Neutrophil (primary cell): ENCODE measurements at regions not wholly inside any gene's neighbourhood (a gene's known extent, or its start where the extent isn't known, plus 50 kb on each side); places are given as distances from the start of the nearest gene placed in this dataset.

Source experiments
- H3K27ac ChIP-seq: fragments of 200-600 bp; sonication (generic); 2 replicates; pipeline ENCODE4 v1.5.1; 2016; ENCODE audit warnings: mild to moderate bottlenecking, moderate library complexity
- H3K27me3 ChIP-seq: fragments of 200-600 bp; sonication (generic); 2 replicates; pipeline ENCODE4 v1.6.0; 2016; ENCODE audit warnings: mild to moderate bottlenecking
- H3K36me3 ChIP-seq: fragments of 200-600 bp; sonication (generic); 2 replicates; pipeline ENCODE4 v1.5.1; 2017
- H3K4me1 ChIP-seq, 2 experiments: fragments of 200-600 bp in 1 of 2; sonication (generic) in 1 of 2; 1 replicate in 1 of 2; 2 replicates in 1 of 2; pipeline versions ENCODE4 v1.5.1 to v1.6.1; 2013 to 2016; ENCODE audit warnings: low read depth in 1 of 2, low read length in 1 of 2, mild to moderate bottlenecking in 1 of 2, moderate library complexity in 1 of 2; ENCODE audit not compliant: control insufficient read depth in 1 of 2, insufficient read depth in 1 of 2
- H3K4me3 ChIP-seq, 2 experiments: fragments of 200-600 bp in 1 of 2; sonication (generic) in 1 of 2; 1 replicate in 1 of 2; 2 replicates in 1 of 2; pipeline ENCODE4 v1.5.1; 2013 to 2016; ENCODE audit warnings: low read depth in 1 of 2, low read length in 1 of 2, mild to moderate bottlenecking in 1 of 2, moderate library complexity in 1 of 2
- H3K9me3 ChIP-seq: fragments of 200-600 bp; sonication (generic); 2 replicates; pipeline ENCODE4 v1.5.1; 2016
- CTCF ChIP-seq: fragments of 200-600 bp; sonication (generic); IDR thresholded peaks from 2 replicates; pipeline ENCODE4 v1.5.1; 2016; ENCODE audit warnings: antibody characterized with exemption

- no peak for TF ChIP-seq CTCF
- Histone ChIP-seq H3K4me3 (peak overlapping the region; percentile 51 to 66), H3K4me1 (peaks cover 77 to 85% of the 10 kb centered on the region in 2 experiments), H3K27me3 (no peaks in the 10 kb centered on the region), H3K36me3 (no peaks in the 10 kb centered on the region), H3K27ac (peak overlapping the region; percentile 83), H3K9me3 (no peaks in the 10 kb centered on the region)
Observed at GRCh38 chr10:3467052-3467951, 294.7 kb upstream of the PITRM1 start.

DNA sequence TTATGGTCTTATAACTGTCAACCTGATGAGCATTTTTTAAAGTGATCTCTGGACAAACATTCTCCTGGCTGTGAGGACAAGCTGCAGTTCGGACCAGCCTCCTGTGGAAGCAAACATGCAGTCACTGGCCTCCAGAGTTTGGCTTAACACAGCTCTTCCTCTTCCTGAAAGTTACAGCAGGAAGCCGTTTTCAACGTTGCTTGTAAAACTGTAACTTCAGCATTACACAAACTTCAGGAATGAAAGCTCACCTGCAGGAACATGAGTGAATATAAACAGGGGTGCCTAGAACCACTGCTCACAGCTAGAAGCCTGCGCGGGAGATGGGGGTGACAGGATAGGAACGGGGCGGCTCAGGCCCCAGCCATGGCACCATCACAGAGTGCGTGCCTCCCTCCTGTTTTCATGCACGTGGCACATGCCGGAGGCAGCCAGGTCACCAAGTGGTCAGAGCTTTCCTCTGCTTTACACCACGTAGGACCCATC is 292.9 kb upstream of the PITRM1 start:
- Histone ChIP-seq H3K27me3 (no peaks in the 10 kb centered on the region), H3K4me1 (peaks cover 66% of the 10 kb centered on the region in 2 experiments), H3K36me3 (no peaks in the 10 kb centered on the region), H3K27ac (peak overlapping the region; percentile 86), H3K9me3 (no peaks in the 10 kb centered on the region), H3K4me3 (peak overlapping the region; percentile 26 to 45)
- no peak for TF ChIP-seq CTCF

DNA sequence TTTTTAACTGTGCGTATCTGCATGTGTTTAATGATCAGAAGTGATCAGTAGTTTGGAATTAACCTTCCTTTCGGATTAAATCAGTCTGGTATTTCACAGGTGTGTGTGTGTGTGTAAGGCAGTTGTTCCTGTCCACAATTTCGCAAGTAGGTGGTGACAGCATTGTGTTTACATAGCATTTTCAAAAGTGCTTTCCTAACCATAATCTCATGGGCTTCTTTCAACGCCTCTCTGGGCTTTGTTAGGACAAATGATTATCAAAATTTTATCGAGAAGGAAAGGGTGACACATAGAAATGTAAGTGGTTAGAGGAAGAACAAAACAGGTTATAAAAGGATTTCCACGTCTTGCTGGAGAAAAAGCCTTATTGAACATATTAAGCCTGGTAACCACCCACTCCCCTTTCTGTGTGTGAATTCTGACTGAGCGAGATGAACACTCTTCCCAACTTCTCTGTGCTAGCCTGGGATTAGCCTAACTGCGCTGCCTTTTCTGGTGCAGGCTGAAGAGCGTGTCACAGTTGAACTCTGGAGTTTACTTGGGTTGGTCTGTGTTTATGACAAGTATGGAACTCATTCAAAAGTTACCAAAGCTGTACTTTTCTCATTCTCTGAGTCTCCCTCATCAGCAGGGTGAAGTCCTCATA is 292.3 kb upstream of the PITRM1 start:
- Histone ChIP-seq H3K4me3 (peak overlapping the region; percentile 26 to 45), H3K27ac (peak overlapping the region; percentile 86), H3K36me3 (no peaks in the 10 kb centered on the region), H3K27me3 (no peaks in the 10 kb centered on the region), H3K4me1 (peaks cover 60 to 62% of the 10 kb centered on the region in 2 experiments), H3K9me3 (no peaks in the 10 kb centered on the region)
- TF ChIP-seq CTCF: no peak

DNA sequence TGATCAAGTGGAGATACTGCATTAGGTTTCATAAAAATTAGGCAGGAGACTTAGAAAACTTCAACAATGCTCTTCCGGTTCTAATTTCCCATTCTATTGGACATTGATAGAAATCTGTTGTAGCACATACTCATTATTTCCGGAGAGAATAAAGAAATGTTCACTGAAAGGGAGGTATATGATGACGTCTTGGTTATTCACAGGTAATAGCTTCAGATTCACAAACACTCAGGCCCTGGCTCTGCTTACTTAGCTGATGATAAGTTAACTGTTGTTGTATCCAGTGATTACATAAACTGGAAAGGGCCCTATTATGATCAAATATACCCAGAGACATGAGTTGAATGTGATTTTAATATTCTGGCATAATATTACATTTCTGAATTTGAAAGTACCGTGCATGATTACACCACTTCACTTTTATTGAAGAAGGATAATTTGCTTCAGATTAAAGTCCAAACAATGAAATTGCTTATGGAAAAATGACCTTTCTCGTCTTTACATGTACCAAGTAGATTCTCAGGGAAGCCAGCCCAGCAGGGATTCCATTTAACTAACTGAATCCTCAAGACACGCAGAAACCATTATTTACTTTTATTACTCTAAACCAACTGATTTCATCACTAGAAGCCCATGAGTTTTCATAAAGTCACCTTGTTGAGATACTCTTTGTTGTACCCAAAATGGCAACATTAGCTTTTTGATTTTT is 288.0 kb upstream of the PITRM1 start:
- TF ChIP-seq CTCF: no peak
- H3K36me3 ChIP-seq: no peaks in the 10 kb centered on the region
- no peaks in the 10 kb centered on the region for H3K9me3 ChIP-seq
- H3K4me3 ChIP-seq: no peak overlapping the region
- no peaks in the 10 kb centered on the region for H3K27me3 ChIP-seq
- H3K4me1 ChIP-seq: peaks cover 24 to 27% of the 10 kb centered on the region in 2 experiments
- H3K27ac ChIP-seq: no peak overlapping the region
